Stimulated activated CD8-positive, alpha-beta memory T cell treated with anti-CD3 and anti-CD28 coated beads, Interleukin-12 subunit alpha, Interleukin-12 subunit beta, amount 100 ng/mL, for 24 hours (primary cell): ENCODE measurements at regions not wholly inside any gene's neighbourhood (a gene's known extent, or its start where the extent isn't known, plus 50 kb on each side); places are given as distances from the start of the nearest gene placed in this dataset.
"Not testable (repeated sequence)": the region's sequence is repeated elsewhere in the genome, so short reads cannot be mapped to it uniquely, and the experiment has no call there.

Source experiments
- DNase-seq: peaks from one replicate; pipeline ENCODE4 v3.0.0-alpha.2; 2020; ENCODE audit errors: extremely low read depth

- no peak for DNase-seq
Measured at GRCh38 chr3:72031581-72031980, 246.6 kb upstream of the PROK2 start.

GRCh38 chr3:72030296-72030695 lies 245.3 kb upstream of the PROK2 start:
- not testable (repeated sequence) for DNase-seq

- DNase-seq: not testable (repeated sequence)
Measured at GRCh38 chr3:72028726-72029125, 243.8 kb upstream of the PROK2 start.

- DNase-seq: not testable (repeated sequence)
Measured at GRCh38 chr3:72028307-72028706, 243.4 kb upstream of the PROK2 start.

- not testable (repeated sequence) for DNase-seq
Measured at GRCh38 chr3:72027728-72028127, 242.8 kb upstream of the PROK2 start.

GRCh38 chr3:72022027-72022426 lies 237.1 kb upstream of the PROK2 start:
- no peak for DNase-seq

GRCh38 chr3:72021531-72021930 lies 236.6 kb upstream of the PROK2 start:
- no peak for DNase-seq

GRCh38 chr3:72018343-72018984 lies 233.5 kb upstream of the PROK2 start:
- no peak for DNase-seq

- DNase-seq: no peak
Measured at GRCh38 chr3:72017935-72018334, 233.0 kb upstream of the PROK2 start.

- no peak for DNase-seq
Measured at GRCh38 chr3:72017311-72017710, 232.4 kb upstream of the PROK2 start.

GRCh38 chr3:72015463-72015862 lies 230.5 kb upstream of the PROK2 start:
- no peak for DNase-seq

- no peak for DNase-seq
Measured at GRCh38 chr3:72013084-72013483, 228.1 kb upstream of the PROK2 start.

- no peak for DNase-seq
Measured at GRCh38 chr3:72012363-72012762, 227.4 kb upstream of the PROK2 start.

GRCh38 chr3:72011485-72011884 lies 226.5 kb upstream of the PROK2 start:
- DNase-seq: no peak

- no peak for DNase-seq
Measured at GRCh38 chr3:72009851-72010443, 225.0 kb upstream of the PROK2 start.

GRCh38 chr3:72008226-72008996 lies 223.5 kb upstream of the PROK2 start:
- DNase-seq: no peak

- no peak for DNase-seq
Measured at GRCh38 chr3:72006631-72007556, 221.9 kb upstream of the PROK2 start.

GRCh38 chr3:72004749-72005292 lies 219.9 kb upstream of the PROK2 start:
- no peak for DNase-seq

- DNase-seq: no peak
Measured at GRCh38 chr3:72003936-72004335, 219.0 kb upstream of the PROK2 start.

GRCh38 chr3:72001758-72002157 lies 216.8 kb upstream of the PROK2 start:
- no peak for DNase-seq

- no peak for DNase-seq
Measured at GRCh38 chr3:71998995-71999673, 214.2 kb upstream of the PROK2 start.
